SK-N-SH treated with all-trans-retinoic acid at 6 μM for 48 hours (cell line): ENCODE measurements at regions not wholly inside any gene's neighbourhood (a gene's known extent, or its start where the extent isn't known, plus 50 kb on each side); places are given as distances from the start of the nearest gene placed in this dataset.

Source experiments
- ATAC-seq: fragments of 200-7000 bp; cut with Tn5 transposase; 3 replicates; pipeline ENCODE4 v1.9.1; 2020; ENCODE audit warnings: mild to moderate bottlenecking, moderate library complexity
- ARNTL ChIP-seq: fragments of 450-650 bp; formaldehyde crosslinking; IDR thresholded peaks from 2 replicates; pipeline ENCODE4 v1.5.0; 2020; ENCODE audit warnings: low read depth, mild to moderate bottlenecking, moderate library complexity, borderline replicate concordance
- ESRRG ChIP-seq: fragments of 250-450 bp; sonication (Bioruptor Pico); IDR thresholded peaks from 2 replicates; pipeline ENCODE4 v1.6.1; 2021; ENCODE audit warnings: mild to moderate bottlenecking
- GLIS3 ChIP-seq: fragments of 250-450 bp; sonication (Bioruptor Pico); IDR thresholded peaks from 2 replicates; pipeline ENCODE4 v1.5.0; 2020; ENCODE audit warnings: mild to moderate bottlenecking, moderate library complexity
- ISL1 ChIP-seq: fragments of 250-450 bp; sonication (Bioruptor Pico); IDR thresholded peaks from 2 replicates; pipeline ENCODE4 v2.1.2; 2022; ENCODE audit warnings: mild to moderate bottlenecking, moderate library complexity
- PPARA ChIP-seq: fragments of 250-450 bp; sonication (Bioruptor Pico); IDR thresholded peaks from 2 replicates; pipeline ENCODE4 v1.5.0; 2020; ENCODE audit warnings: mild to moderate bottlenecking, borderline replicate concordance
- RARB ChIP-seq: fragments of 250-450 bp; sonication (Bioruptor Pico); IDR thresholded peaks from 2 replicates; pipeline ENCODE4 v1.8.0; 2021; ENCODE audit warnings: mild to moderate bottlenecking, moderate library complexity
- SNAI2 ChIP-seq: fragments of 250-450 bp; sonication (Bioruptor Pico); IDR thresholded peaks from 2 replicates; pipeline ENCODE4 v1.5.0; 2020; ENCODE audit warnings: mild to moderate bottlenecking, moderate library complexity
- TOX ChIP-seq: fragments of 250-450 bp; sonication (Bioruptor Pico); IDR thresholded peaks from 2 replicates; pipeline ENCODE4 v1.8.0; 2021; ENCODE audit warnings: mild to moderate bottlenecking, moderate library complexity, borderline replicate concordance
- ZFP3 ChIP-seq: fragments of 250-450 bp; sonication (Bioruptor Pico); IDR thresholded peaks from 2 replicates; pipeline ENCODE4 v1.5.0; 2020; ENCODE audit warnings: mild to moderate bottlenecking, moderate library complexity
- ZFP30 ChIP-seq: fragments of 450-650 bp; formaldehyde crosslinking; IDR thresholded peaks from 2 replicates; pipeline ENCODE4 v1.5.0; 2022; ENCODE audit warnings: mild to moderate bottlenecking, moderate library complexity
- ZNF565 ChIP-seq: fragments of 450-650 bp; formaldehyde crosslinking; conservative IDR thresholded peaks from 2 replicates; pipeline ENCODE4 v1.5.0; 2020; ENCODE audit warnings: low read depth, mild to moderate bottlenecking, moderate library complexity
- ZNF8 ChIP-seq: fragments of 450-650 bp; formaldehyde crosslinking; IDR thresholded peaks from 2 replicates; pipeline ENCODE4 v1.5.0; 2020; ENCODE audit warnings: mild to moderate bottlenecking, moderate library complexity
- TF ChIP-seq, protein P1 (sequence below): fragments of 250-450 bp; sonication (Bioruptor Pico); IDR thresholded peaks from 2 replicates; pipeline ENCODE4 v1.5.0; 2020; ENCODE audit warnings: mild to moderate bottlenecking, moderate library complexity
- TF ChIP-seq, protein P2 (sequence below): fragments of 250-450 bp; sonication (Bioruptor Pico); IDR thresholded peaks from 2 replicates; pipeline ENCODE4 v1.8.0; 2020; ENCODE audit warnings: mild to moderate bottlenecking, moderate library complexity, borderline replicate concordance
- TF ChIP-seq, protein P3 (sequence below): fragments of 250-450 bp; sonication (Bioruptor Pico); IDR thresholded peaks from 2 replicates; pipeline ENCODE4 v1.5.1; 2021; ENCODE audit warnings: mild to moderate bottlenecking, moderate library complexity
- TF ChIP-seq, protein P4 (sequence below): fragments of 250-450 bp; sonication (Bioruptor Pico); IDR thresholded peaks from 2 replicates; pipeline ENCODE4 v1.8.0; 2021; ENCODE audit warnings: low read depth, mild to moderate bottlenecking, moderate library complexity, borderline replicate concordance
- TF ChIP-seq, protein P5 (sequence below): fragments of 250-450 bp; sonication (Bioruptor Pico); IDR thresholded peaks from 2 replicates; pipeline ENCODE4 v1.5.1; 2020; ENCODE audit warnings: low read depth, mild to moderate bottlenecking, moderate library complexity

DNA sequence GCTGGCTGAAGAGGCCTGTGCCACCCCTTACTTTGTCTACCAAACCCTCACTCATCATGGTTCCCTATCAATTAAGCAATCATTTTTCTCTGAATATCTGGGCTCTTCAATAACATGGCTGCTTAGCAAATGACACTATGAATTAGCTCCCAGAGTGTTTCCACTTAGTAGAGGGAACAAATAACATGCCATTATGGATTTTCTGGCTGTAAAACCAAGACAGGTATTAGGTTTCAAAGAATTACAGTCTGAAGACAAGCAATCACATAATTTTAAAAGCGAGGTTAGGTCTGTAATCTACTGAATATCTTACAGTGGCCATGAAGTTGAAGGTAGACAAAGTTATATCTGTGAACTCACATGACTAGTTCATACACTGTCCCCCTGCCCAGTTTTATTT is 220.8 kb upstream of the PHYHIPL start (continued):
- TF ChIP-seq, protein P1, sequence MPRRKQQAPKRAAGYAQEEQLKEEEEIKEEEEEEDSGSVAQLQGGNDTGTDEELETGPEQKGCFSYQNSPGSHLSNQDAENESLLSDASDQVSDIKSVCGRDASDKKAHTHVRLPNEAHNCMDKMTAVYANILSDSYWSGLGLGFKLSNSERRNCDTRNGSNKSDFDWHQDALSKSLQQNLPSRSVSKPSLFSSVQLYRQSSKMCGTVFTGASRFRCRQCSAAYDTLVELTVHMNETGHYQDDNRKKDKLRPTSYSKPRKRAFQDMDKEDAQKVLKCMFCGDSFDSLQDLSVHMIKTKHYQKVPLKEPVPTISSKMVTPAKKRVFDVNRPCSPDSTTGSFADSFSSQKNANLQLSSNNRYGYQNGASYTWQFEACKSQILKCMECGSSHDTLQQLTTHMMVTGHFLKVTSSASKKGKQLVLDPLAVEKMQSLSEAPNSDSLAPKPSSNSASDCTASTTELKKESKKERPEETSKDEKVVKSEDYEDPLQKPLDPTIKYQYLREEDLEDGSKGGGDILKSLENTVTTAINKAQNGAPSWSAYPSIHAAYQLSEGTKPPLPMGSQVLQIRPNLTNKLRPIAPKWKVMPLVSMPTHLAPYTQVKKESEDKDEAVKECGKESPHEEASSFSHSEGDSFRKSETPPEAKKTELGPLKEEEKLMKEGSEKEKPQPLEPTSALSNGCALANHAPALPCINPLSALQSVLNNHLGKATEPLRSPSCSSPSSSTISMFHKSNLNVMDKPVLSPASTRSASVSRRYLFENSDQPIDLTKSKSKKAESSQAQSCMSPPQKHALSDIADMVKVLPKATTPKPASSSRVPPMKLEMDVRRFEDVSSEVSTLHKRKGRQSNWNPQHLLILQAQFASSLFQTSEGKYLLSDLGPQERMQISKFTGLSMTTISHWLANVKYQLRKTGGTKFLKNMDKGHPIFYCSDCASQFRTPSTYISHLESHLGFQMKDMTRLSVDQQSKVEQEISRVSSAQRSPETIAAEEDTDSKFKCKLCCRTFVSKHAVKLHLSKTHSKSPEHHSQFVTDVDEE, result no peak
- TF ChIP-seq, all 23 proteins: peak for 0

DNA sequence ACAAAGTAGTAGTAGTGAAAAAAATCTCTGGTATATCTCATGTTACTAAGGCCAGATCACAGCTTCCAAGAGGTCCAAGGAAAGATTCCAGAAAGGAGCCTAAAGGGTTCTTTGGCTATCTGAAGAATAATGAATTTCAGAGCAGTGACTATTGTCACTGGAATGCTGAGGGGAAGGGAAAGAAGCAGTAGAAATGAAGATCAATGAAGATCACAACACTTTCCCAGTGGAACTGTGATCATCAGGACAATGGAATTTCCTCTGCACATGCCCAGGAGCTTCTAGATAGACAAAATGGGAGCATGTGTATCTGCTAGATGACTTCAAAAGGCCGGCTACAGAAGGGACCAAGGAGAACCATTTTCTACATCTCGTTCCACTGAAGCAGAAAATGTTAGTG is 219.5 kb upstream of the PHYHIPL start:
- peak; percentile 57; the same call in 2 of the 3 replicates for ATAC-seq
- TF ChIP-seq, protein P2, sequence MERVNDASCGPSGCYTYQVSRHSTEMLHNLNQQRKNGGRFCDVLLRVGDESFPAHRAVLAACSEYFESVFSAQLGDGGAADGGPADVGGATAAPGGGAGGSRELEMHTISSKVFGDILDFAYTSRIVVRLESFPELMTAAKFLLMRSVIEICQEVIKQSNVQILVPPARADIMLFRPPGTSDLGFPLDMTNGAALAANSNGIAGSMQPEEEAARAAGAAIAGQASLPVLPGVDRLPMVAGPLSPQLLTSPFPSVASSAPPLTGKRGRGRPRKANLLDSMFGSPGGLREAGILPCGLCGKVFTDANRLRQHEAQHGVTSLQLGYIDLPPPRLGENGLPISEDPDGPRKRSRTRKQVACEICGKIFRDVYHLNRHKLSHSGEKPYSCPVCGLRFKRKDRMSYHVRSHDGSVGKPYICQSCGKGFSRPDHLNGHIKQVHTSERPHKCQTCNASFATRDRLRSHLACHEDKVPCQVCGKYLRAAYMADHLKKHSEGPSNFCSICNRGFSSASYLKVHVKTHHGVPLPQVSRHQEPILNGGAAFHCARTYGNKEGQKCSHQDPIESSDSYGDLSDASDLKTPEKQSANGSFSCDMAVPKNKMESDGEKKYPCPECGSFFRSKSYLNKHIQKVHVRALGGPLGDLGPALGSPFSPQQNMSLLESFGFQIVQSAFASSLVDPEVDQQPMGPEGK, result no peak
- TF ChIP-seq ZNF8 (CRISPR knock-in tag) (no peak), ZNF565 (no peak), SNAI2 (CRISPR knock-in tag) (no peak), ZFP3 (CRISPR knock-in tag) (no peak)
- TF ChIP-seq, protein P3, sequence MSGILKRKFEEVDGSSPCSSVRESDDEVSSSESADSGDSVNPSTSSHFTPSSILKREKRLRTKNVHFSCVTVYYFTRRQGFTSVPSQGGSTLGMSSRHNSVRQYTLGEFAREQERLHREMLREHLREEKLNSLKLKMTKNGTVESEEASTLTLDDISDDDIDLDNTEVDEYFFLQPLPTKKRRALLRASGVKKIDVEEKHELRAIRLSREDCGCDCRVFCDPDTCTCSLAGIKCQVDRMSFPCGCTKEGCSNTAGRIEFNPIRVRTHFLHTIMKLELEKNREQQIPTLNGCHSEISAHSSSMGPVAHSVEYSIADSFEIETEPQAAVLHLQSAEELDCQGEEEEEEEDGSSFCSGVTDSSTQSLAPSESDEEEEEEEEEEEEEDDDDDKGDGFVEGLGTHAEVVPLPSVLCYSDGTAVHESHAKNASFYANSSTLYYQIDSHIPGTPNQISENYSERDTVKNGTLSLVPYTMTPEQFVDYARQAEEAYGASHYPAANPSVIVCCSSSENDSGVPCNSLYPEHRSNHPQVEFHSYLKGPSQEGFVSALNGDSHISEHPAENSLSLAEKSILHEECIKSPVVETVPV, result no peak

DNA sequence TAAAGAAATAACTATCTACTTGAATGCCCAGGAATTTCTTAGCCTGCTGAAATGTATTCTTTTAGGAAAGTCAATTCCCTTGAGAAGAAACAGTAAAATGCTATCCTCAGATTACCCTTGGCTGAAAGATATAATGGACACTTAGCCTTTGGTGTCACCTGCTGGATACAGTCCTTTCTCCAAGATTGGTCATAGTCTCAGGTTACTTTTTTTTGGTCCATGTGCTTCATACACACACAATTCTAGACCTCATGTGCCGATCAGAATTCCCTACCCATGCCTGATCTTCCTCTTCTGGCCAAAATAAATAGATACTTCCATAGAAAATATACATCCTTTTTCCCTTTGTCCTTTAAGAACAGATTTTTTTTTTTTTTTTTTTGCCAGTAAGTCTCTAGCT is 218.9 kb upstream of the PHYHIPL start:
- ATAC-seq, result no peak
- TF ChIP-seq SNAI2 (CRISPR knock-in tag), result no peak
- TF ChIP-seq PPARA (CRISPR knock-in tag), result no peak
- TF ChIP-seq ZNF565, result no peak
- TF ChIP-seq, protein P4, sequence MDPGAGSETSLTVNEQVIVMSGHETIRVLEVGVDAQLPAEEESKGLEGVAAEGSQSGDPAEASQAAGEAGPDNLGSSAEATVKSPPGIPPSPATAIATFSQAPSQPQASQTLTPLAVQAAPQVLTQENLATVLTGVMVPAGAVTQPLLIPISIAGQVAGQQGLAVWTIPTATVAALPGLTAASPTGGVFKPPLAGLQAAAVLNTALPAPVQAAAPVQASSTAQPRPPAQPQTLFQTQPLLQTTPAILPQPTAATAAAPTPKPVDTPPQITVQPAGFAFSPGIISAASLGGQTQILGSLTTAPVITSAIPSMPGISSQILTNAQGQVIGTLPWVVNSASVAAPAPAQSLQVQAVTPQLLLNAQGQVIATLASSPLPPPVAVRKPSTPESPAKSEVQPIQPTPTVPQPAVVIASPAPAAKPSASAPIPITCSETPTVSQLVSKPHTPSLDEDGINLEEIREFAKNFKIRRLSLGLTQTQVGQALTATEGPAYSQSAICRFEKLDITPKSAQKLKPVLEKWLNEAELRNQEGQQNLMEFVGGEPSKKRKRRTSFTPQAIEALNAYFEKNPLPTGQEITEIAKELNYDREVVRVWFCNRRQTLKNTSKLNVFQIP (CRISPR knock-in tag), result no peak
- TF ChIP-seq ZFP3 (CRISPR knock-in tag), result no peak
- no peak for TF ChIP-seq RARB
- TF ChIP-seq, protein P1, result no peak
- no peak for TF ChIP-seq ZNF8 (CRISPR knock-in tag)
- no peak for TF ChIP-seq TOX
- no peak for TF ChIP-seq ZFP30 (CRISPR knock-in tag)
- TF ChIP-seq, protein P5, sequence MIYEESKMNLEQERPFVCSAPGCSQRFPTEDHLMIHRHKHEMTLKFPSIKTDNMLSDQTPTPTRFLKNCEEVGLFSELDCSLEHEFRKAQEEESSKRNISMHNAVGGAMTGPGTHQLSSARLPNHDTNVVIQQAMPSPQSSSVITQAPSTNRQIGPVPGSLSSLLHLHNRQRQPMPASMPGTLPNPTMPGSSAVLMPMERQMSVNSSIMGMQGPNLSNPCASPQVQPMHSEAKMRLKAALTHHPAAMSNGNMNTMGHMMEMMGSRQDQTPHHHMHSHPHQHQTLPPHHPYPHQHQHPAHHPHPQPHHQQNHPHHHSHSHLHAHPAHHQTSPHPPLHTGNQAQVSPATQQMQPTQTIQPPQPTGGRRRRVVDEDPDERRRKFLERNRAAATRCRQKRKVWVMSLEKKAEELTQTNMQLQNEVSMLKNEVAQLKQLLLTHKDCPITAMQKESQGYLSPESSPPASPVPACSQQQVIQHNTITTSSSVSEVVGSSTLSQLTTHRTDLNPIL (CRISPR knock-in tag), result no peak
- no peak for TF ChIP-seq GLIS3 (CRISPR knock-in tag)
- TF ChIP-seq, protein P2, result no peak
- no peak for TF ChIP-seq ARNTL (CRISPR knock-in tag)
- TF ChIP-seq, protein P3, result no peak
- TF ChIP-seq ISL1 (CRISPR knock-in tag), result no peak
- TF ChIP-seq ESRRG (CRISPR knock-in tag), result no peak
